AG10803 (cell line): ENCODE measurements at regions not wholly inside any gene's neighbourhood (a gene's known extent, or its start where the extent isn't known, plus 50 kb on each side); places are given as distances from the start of the nearest gene placed in this dataset.
"Not testable (repeated sequence)": the region's sequence is repeated elsewhere in the genome, so short reads cannot be mapped to it uniquely, and the experiment has no call there.

Experiments used
- DNase-seq: peaks from one replicate; pipeline ENCODE4 v3.0.0; 2010; ENCODE audit warnings: low read depth
- H3K4me3 ChIP-seq: 2 replicates; pipeline ENCODE4 v1.5.1; 2011; ENCODE audit warnings: mild to moderate bottlenecking, low read length, control low read depth
- CTCF ChIP-seq: conservative IDR thresholded peaks from 2 replicates; pipeline ENCODE4 v1.5.1; 2011; ENCODE audit warnings: mild to moderate bottlenecking, low read length, control low read depth, inconsistent platforms

- no peak for TF ChIP-seq CTCF
- DNase-seq, result no peak
- H3K4me3 ChIP-seq, result no peak overlapping the region
Observed at GRCh38 chr5:30380228-30380627, 813.3 kb upstream of the CDH6 start.

GRCh38 chr5:30376848-30377247 is 816.6 kb upstream of the CDH6 start:
- no peak for DNase-seq
- no peak overlapping the region for H3K4me3 ChIP-seq
- TF ChIP-seq CTCF, result no peak

- no peak overlapping the region for H3K4me3 ChIP-seq
- no peak for TF ChIP-seq CTCF
- no peak for DNase-seq
Observed at GRCh38 chr5:30368064-30368463, 825.4 kb upstream of the CDH6 start.

- H3K4me3 ChIP-seq, DNase-seq: not testable (repeated sequence)
Observed at GRCh38 chr5:30365031-30365430, 828.5 kb upstream of the CDH6 start.

GRCh38 chr5:30357371-30357770 is 836.1 kb upstream of the CDH6 start:
- DNase-seq, result no peak
- no peak for TF ChIP-seq CTCF
- H3K4me3 ChIP-seq, result no peak overlapping the region

GRCh38 chr5:30355675-30356074 is 837.8 kb upstream of the CDH6 start:
- TF ChIP-seq CTCF, result no peak
- no peak overlapping the region for H3K4me3 ChIP-seq
- no peak for DNase-seq

GRCh38 chr5:30347858-30348257 is 845.6 kb upstream of the CDH6 start:
- DNase-seq, result no peak
- H3K4me3 ChIP-seq, result no peak overlapping the region
- no peak for TF ChIP-seq CTCF

GRCh38 chr5:30345539-30346345 is 847.7 kb upstream of the CDH6 start:
- DNase-seq, H3K4me3 ChIP-seq: not testable (repeated sequence)
